ENCODE measurements at regions not wholly inside any gene's neighbourhood (a gene's known extent, or its start where the extent isn't known, plus 50 kb on each side); places are given as distances from the start of the nearest gene placed in this dataset.

GRCh38 chr7:1301054-1301881, 68.6 kb downstream of the UNCX start:
- TF ChIP-seq CTCF (IDR thresholded peaks at IDR 0.05) (no peak), POLR2A (IDR thresholded peaks at IDR 0.05) (no peak)

All from uterus (tissue), 2 donors.